Cerebellar cortex (tissue), 1 donor: ENCODE measurements at regions not wholly inside any gene's neighbourhood (a gene's known extent, or its start where the extent isn't known, plus 50 kb on each side); places are given as distances from the start of the nearest gene placed in this dataset.

ENCODE experiments used
- DNase-seq: peaks from one replicate; pipeline ENCODE4 v3.0.0-alpha.2; 2015; ENCODE audit warnings: low spot score

- no peak for DNase-seq
Observed at GRCh38 chr1:36607263-36607651, 124.5 kb upstream of the CSF3R start.

- DNase-seq: no peak
Observed at GRCh38 chr1:36606641-36607262, 124.0 kb upstream of the CSF3R start.

- DNase-seq: no peak
Observed at GRCh38 chr1:36605942-36606640, 123.4 kb upstream of the CSF3R start.

GRCh38 chr1:36603461-36603860 lies 120.7 kb upstream of the CSF3R start:
- no peak for DNase-seq

GRCh38 chr1:36602184-36602583 lies 119.5 kb upstream of the CSF3R start:
- DNase-seq: no peak

DNA sequence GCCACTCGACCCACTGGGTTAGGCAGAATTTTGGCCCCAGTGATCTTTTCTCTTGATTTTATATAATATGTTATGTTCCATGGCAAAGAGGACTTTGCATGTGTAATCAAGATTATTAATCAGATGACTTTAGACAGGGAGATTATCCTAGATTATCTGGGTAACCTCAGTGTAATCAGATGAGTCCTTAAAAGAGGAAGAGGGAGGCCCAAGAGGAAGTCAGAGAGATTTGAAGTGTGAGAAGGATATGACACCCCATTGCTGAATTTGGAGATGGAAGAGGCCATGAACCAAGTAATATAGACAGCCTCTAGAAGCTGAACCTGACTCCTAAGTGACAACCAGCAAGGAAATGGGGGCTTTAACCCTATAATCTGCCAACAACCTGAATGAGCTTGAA lies 117.1 kb upstream of the CSF3R start:
- DNase-seq: no peak

DNA sequence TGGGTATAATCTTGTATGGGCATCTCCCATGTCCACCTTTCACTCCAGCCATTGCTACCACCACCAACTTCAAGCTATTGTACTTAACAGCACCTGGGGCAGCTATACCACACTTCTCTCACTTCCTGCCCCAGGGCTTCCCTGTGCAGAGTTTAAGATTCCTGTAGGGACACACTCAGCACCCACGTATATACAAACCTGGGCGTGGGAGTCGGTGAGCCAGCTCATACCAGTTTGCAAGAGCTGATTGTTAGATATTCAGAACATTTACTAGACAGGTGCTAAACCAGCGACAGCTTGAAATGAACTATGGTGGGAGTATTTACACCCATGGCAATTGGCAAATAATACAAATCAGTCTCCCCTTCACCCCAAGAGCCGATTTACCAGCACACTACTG lies 114.8 kb upstream of the CSF3R start:
- DNase-seq: no peak

GRCh38 chr1:36595921-36596320 lies 113.2 kb upstream of the CSF3R start:
- DNase-seq: no peak

DNA sequence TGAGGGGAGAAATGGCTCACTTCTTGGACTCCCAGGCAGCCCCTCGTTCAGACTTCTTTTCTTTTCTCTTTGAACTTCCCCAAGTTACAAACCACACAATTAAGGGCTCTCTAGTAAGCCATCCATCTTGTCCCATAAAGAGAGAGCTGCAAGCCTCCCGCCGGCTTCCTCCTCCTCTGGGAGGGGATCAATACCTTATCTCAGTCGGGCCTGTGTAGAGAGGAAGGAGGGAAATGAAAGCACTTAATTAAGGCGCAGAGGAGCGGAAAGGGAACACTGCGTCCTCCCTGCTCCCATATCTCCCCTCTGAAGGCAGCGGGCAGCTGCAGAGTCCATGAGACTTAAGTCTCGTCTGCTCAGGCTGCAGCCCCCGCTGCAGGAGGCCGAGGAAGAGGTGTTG lies 112.6 kb upstream of the CSF3R start:
- DNase-seq: no peak

- no peak for DNase-seq
Observed at GRCh38 chr1:36594023-36594422, 111.3 kb upstream of the CSF3R start.

GRCh38 chr1:36591278-36591677 lies 108.6 kb upstream of the CSF3R start:
- no peak for DNase-seq

- no peak for DNase-seq
Observed at GRCh38 chr1:36590771-36591170, 108.1 kb upstream of the CSF3R start.

GRCh38 chr1:36590264-36590663 lies 107.6 kb upstream of the CSF3R start:
- DNase-seq: no peak

DNA sequence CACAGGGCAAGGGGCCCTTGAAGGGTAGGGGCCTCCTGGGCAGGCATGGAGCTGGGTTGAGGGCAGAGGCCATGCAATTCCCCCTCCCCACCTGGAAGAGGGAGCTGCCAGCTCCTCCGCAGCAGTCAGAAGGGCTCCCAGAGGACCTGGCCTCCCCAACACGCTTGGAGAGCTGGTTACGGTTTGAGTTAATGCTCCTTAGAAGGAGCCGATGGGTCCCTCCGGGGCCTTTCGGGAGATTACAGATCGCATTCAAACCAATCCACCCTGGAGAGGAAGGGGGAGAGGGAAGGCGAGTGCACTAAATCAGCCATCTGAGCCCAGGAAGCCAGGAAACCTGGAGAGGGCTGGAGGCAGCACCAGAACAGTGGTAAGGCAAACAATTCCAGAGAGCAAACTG lies 106.3 kb upstream of the CSF3R start:
- DNase-seq: no peak

- DNase-seq: no peak
Observed at GRCh38 chr1:36585569-36586548, 103.1 kb upstream of the CSF3R start.

DNA sequence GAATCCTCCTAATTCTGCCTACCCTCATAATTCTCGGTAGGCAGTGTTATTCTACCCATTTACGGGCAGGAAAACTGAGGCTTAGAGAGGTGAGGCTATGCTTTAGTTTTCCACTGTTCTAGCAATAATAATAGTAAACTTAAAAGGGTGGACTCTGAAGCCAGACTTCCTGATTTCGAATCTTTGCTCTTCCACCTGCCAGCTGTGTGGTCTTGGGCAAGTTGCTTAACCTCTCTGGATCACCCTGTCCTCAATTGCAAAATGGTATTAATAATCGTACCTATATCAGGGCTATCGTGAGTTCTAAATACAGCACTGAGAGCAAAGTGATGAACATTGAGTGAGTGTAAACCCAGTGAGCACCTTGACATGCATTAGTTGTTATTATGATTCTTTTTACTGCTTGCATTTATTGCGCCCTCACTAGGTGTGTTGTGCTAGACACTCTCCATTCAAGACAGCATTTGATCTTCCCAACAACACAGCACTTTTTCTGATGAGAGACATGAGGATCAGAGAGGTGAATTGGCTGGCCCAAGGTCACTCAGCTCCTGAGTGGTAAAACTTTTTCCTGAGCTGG lies 102.3 kb upstream of the CSF3R start:
- no peak for DNase-seq

GRCh38 chr1:36583980-36584782 lies 101.5 kb upstream of the CSF3R start:
- no peak for DNase-seq

GRCh38 chr1:36583080-36583479 lies 100.4 kb upstream of the CSF3R start:
- no peak for DNase-seq

GRCh38 chr1:36582066-36582755 lies 99.5 kb upstream of the CSF3R start:
- DNase-seq: no peak

DNA sequence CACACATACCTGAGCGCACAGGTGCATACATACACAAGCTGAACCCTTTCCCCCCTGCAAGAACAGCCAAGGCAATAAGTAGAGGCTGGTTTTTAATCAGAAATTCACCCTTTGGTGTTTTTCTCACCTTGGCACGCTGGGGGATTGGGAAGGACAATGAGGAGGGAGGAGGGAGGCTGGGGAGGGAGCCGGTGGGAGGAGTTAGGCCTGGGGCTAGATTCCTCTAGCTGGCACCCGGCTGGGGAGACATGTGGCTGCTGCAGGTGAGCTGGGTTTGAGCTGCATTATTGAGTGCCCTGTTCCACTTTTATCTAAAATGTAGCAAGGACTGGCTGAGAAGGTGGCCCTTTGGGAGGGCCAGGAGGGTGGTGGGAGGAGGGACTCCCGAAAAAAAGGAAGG lies 97.8 kb upstream of the CSF3R start:
- DNase-seq: no peak

DNA sequence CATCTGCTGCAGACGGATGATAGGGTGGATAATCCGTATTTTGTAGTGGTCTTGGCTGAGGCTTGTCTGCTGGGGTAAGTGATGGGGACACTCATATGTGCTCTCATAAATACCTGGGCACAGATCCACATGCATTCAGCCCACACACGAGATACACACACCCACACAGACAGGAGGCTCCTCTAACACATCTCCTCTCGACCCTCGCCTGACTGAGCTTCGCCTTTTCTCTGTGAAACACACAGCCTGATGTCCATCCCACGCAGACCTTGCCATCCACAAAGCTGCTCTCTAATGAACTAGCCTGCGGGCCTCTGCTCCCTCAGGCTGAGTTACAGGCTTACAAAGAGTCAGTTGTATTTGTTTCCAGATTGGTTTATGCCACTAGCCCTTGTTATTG lies 96.3 kb upstream of the CSF3R start:
- DNase-seq: no peak
